Liver (tissue), 8 donors: ENCODE measurements at regions not wholly inside any gene's neighbourhood (a gene's known extent, or its start where the extent isn't known, plus 50 kb on each side); places are given as distances from the start of the nearest gene placed in this dataset.

Experiments used
- DNase-seq: peaks from one replicate; pipeline ENCODE4 v3.0.0-alpha.2; 2017; ENCODE audit warnings: low spot score
- H3K27ac ChIP-seq, 2 donors: one replicate each; pipeline ENCODE4 v1.7.0; 2013; ENCODE audit warnings: inconsistent platforms in 2 of 2, low read length in 2 of 2, control low read depth in 1 of 2, low read depth in 1 of 2, mild to moderate bottlenecking in 1 of 2
- H3K27me3 ChIP-seq, 4 donors: one replicate each; pipeline versions ENCODE4 v1.6.1 to v1.7.0; 2013; ENCODE audit warnings: low read length in 3 of 4, inconsistent platforms in 1 of 4, mild to moderate bottlenecking in 1 of 4, moderate library complexity in 1 of 4; ENCODE audit not compliant: control insufficient read depth in 4 of 4, insufficient read depth in 4 of 4
- H3K36me3 ChIP-seq, 4 donors: one replicate each; pipeline versions ENCODE4 v1.6.1 to v1.7.0; 2013; ENCODE audit warnings: low read length in 3 of 4, mild to moderate bottlenecking in 3 of 4, low read depth in 1 of 4, moderate library complexity in 1 of 4; ENCODE audit not compliant: control insufficient read depth in 4 of 4, insufficient read depth in 3 of 4
- H3K4me1 ChIP-seq, 4 donors: one replicate each; pipeline versions ENCODE4 v1.6.1 to v1.7.0; 2013; ENCODE audit warnings: low read length in 3 of 4, mild to moderate bottlenecking in 3 of 4, moderate library complexity in 1 of 4; ENCODE audit not compliant: control insufficient read depth in 4 of 4, insufficient read depth in 4 of 4
- H3K4me3 ChIP-seq, 3 donors: one replicate each; pipeline versions ENCODE4 v1.6.1 to v1.7.0; 2013; ENCODE audit warnings: low read length in 3 of 3, control low read depth in 1 of 3, low read depth in 1 of 3, mild to moderate bottlenecking in 1 of 3
- H3K9ac ChIP-seq, 2 donors: one replicate each; pipeline ENCODE4 v1.7.0; 2013; ENCODE audit warnings: low read length in 2 of 2, mild to moderate bottlenecking in 2 of 2, moderate library complexity in 2 of 2, control low read depth in 1 of 2, low read depth in 1 of 2
- H3K9me3 ChIP-seq, 4 donors: one replicate each; pipeline versions ENCODE4 v1.6.1 to v1.7.0; 2013; ENCODE audit warnings: low read length in 3 of 4; ENCODE audit not compliant: control insufficient read depth in 4 of 4
- CTCF ChIP-seq: fragments of 150-350 bp; IDR thresholded peaks from 2 replicates; pipeline ENCODE4 v1.5.1; 2017; ENCODE audit warnings: improper control_type of control experiment, low read depth, low read length; ENCODE audit not compliant: missing input control
- FOXA2 ChIP-seq: IDR thresholded peaks from 2 replicates; pipeline ENCODE4 v1.6.1; 2016; ENCODE audit warnings: antibody characterized with exemption
- GABPA ChIP-seq, 2 donors: IDR thresholded peaks in 1 of 2; conservative IDR thresholded peaks in 1 of 2; 2 replicates each; pipeline ENCODE4 v1.6.1; 2016; ENCODE audit warnings: antibody characterized with exemption in 2 of 2, mild to moderate bottlenecking in 1 of 2, moderate library complexity in 1 of 2
- HNF4G ChIP-seq: IDR thresholded peaks from 2 replicates; pipeline ENCODE4 v1.6.1; 2016; ENCODE audit warnings: antibody characterized with exemption
- JUND ChIP-seq, 2 donors: IDR thresholded peaks; 2 replicates each; pipeline ENCODE4 v1.6.1; 2016; ENCODE audit warnings: antibody characterized with exemption in 2 of 2
- NR2F2 ChIP-seq: IDR thresholded peaks from 2 replicates; pipeline ENCODE4 v1.6.1; 2016; ENCODE audit warnings: antibody characterized with exemption
- RAD21 ChIP-seq, 2 donors: IDR thresholded peaks; 2 replicates each; pipeline ENCODE4 v1.6.1; 2016; ENCODE audit warnings: antibody characterized with exemption in 2 of 2, mild to moderate bottlenecking in 2 of 2
- SP1 ChIP-seq: IDR thresholded peaks from 2 replicates; pipeline ENCODE4 v1.6.1; 2018; ENCODE audit warnings: antibody characterized with exemption, mild to moderate bottlenecking
- TAF1 ChIP-seq: conservative IDR thresholded peaks from 2 replicates; pipeline ENCODE4 v1.6.1; 2016; ENCODE audit warnings: antibody characterized with exemption, mild to moderate bottlenecking
- YY1 ChIP-seq: IDR thresholded peaks from 2 replicates; pipeline ENCODE4 v1.6.1; 2016; ENCODE audit warnings: antibody characterized with exemption, mild to moderate bottlenecking
- WGBS: extraction: QIAGEN DNeasy Blood & Tissue Kit; methylation state at CpG from one replicate; pipeline ENCODE4 v1.1.7; 2013; 5-methylcytosine and 5-hydroxymethylcytosine counted together
- TF ChIP-seq, protein P1 (sequence below): IDR thresholded peaks from 2 replicates; pipeline ENCODE4 v1.6.1; 2016; ENCODE audit warnings: antibody characterized with exemption
- TF ChIP-seq, protein P2 (sequence below): IDR thresholded peaks from 2 replicates; pipeline ENCODE4 v1.6.1; 2016; ENCODE audit warnings: antibody characterized with exemption
- TF ChIP-seq, protein P3 (sequence below): IDR thresholded peaks from 2 replicates; pipeline ENCODE4 v1.6.1; 2016; ENCODE audit warnings: antibody characterized with exemption, mild to moderate bottlenecking
- donor health status: healthy.
- donor health status: healthy.
- donor health status: healthy.
- donor health status: healthy.
- donor health status: healthy.

GRCh38 chr22:22992474-22992873 lies 77.8 kb upstream of the GNAZ start:
- 67% methylated on average over 3 of the region's 3 CpGs for WGBS
- Histone ChIP-seq H3K36me3 (no peaks in the 10 kb centered on the region), H3K9me3 (peaks cover 0 to 2% (median under 1%) of the 10 kb centered on the region in 4 donors), H3K4me3 (no peak overlapping the region), H3K9ac (no peak overlapping the region), H3K27me3 (no peaks in the 10 kb centered on the region), H3K4me1 (no peaks in the 10 kb centered on the region), H3K27ac (no peak overlapping the region)
- TF ChIP-seq, protein P1, sequence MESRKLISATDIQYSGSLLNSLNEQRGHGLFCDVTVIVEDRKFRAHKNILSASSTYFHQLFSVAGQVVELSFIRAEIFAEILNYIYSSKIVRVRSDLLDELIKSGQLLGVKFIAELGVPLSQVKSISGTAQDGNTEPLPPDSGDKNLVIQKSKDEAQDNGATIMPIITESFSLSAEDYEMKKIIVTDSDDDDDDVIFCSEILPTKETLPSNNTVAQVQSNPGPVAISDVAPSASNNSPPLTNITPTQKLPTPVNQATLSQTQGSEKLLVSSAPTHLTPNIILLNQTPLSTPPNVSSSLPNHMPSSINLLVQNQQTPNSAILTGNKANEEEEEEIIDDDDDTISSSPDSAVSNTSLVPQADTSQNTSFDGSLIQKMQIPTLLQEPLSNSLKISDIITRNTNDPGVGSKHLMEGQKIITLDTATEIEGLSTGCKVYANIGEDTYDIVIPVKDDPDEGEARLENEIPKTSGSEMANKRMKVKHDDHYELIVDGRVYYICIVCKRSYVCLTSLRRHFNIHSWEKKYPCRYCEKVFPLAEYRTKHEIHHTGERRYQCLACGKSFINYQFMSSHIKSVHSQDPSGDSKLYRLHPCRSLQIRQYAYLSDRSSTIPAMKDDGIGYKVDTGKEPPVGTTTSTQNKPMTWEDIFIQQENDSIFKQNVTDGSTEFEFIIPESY: no peak
- no peak for TF ChIP-seq RAD21 (IDR thresholded peaks at IDR 0.05)
- no peak for TF ChIP-seq FOXA2
- TF ChIP-seq SP1: no peak
- TF ChIP-seq, protein P2, sequence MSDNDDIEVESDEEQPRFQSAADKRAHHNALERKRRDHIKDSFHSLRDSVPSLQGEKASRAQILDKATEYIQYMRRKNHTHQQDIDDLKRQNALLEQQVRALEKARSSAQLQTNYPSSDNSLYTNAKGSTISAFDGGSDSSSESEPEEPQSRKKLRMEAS: no peak
- DNase-seq: no peak

DNA sequence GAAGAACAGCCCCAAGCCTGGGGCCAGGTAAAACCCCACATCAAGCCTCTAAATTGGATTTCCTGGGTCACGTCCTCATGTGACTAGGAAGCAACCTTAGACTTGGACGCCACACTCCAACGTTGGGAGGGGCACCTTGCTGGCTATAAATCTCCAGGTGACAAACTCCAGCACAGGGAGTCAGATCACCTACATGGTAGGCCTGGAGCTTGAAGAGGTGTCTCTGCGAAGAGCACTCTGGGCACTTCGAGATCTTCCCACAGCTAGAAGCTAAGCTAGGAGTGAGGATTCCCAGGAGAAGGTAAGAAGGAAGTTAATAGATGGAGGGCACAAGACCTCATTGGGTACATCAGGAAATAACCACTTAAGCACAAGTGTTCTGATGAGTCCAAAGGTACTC lies 77.1 kb upstream of the GNAZ start:
- no peaks in the 10 kb centered on the region for H3K4me1 ChIP-seq
- peaks cover 0 to 4% (median 2%) of the 10 kb centered on the region in 4 donors for H3K9me3 ChIP-seq
- H3K27ac ChIP-seq: no peak overlapping the region
- H3K36me3 ChIP-seq: no peaks in the 10 kb centered on the region
- no peak for TF ChIP-seq GABPA (IDR thresholded peaks at IDR 0.05 in 1 of 2, conservative IDR thresholded peaks at IDR 0.05 in 1 of 2)
- no peak for TF ChIP-seq CTCF
- TF ChIP-seq HNF4G: no peak
- TF ChIP-seq, protein P3, sequence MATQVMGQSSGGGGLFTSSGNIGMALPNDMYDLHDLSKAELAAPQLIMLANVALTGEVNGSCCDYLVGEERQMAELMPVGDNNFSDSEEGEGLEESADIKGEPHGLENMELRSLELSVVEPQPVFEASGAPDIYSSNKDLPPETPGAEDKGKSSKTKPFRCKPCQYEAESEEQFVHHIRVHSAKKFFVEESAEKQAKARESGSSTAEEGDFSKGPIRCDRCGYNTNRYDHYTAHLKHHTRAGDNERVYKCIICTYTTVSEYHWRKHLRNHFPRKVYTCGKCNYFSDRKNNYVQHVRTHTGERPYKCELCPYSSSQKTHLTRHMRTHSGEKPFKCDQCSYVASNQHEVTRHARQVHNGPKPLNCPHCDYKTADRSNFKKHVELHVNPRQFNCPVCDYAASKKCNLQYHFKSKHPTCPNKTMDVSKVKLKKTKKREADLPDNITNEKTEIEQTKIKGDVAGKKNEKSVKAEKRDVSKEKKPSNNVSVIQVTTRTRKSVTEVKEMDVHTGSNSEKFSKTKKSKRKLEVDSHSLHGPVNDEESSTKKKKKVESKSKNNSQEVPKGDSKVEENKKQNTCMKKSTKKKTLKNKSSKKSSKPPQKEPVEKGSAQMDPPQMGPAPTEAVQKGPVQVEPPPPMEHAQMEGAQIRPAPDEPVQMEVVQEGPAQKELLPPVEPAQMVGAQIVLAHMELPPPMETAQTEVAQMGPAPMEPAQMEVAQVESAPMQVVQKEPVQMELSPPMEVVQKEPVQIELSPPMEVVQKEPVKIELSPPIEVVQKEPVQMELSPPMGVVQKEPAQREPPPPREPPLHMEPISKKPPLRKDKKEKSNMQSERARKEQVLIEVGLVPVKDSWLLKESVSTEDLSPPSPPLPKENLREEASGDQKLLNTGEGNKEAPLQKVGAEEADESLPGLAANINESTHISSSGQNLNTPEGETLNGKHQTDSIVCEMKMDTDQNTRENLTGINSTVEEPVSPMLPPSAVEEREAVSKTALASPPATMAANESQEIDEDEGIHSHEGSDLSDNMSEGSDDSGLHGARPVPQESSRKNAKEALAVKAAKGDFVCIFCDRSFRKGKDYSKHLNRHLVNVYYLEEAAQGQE: no peak
- no peak for TF ChIP-seq RAD21 (IDR thresholded peaks at IDR 0.05)
- TF ChIP-seq FOXA2: no peak
- no peak for TF ChIP-seq TAF1
- no peak for TF ChIP-seq JUND (IDR thresholded peaks at IDR 0.05)
- no peak for TF ChIP-seq NR2F2
- TF ChIP-seq, protein P1: no peak
- TF ChIP-seq YY1: no peak
- 83% methylated on average over 5 of the region's 5 CpGs for WGBS
- no peak overlapping the region for H3K4me3 ChIP-seq
- no peak overlapping the region for H3K9ac ChIP-seq
- no peaks in the 10 kb centered on the region for H3K27me3 ChIP-seq
- DNase-seq: no peak
